ENCODE measurements at regions not wholly inside any gene's neighbourhood (a gene's known extent, or its start where the extent isn't known, plus 50 kb on each side); places are given as distances from the start of the nearest gene placed in this dataset.

DNA sequence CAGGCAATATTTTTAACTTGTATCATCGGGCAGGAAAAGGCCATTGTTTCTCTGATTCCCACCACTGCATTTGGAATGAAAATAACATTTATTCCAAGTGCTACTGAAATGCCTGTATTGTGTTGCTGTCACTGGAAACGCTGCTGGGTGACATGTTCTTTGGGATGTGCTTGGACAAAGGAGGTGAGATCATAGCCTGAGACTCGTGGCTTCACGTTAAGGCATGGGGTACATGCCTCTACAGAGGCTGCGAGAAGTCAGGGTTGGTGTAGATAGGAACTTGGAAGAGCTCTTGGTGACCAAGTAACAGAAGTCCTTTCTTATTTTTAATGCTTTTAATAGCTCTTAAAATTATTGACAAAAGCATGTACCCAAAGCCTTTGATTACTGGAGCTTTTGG, 58.8 kb upstream of the MAF start:
- no peaks in the 10 kb centered on the region for H3K4me1 ChIP-seq (replicated peaks; ENCODE audit: insufficient read depth)
- H3F3A ChIP-seq (ENCODE audit: insufficient read depth, low read depth) = no peaks in the 10 kb centered on the region
- intact Hi-C loops (cut with micrococcal nuclease; ENCODE audit: unreplicated experiment) = no loop called here
- no peaks in the 10 kb centered on the region for H3K36me3 ChIP-seq (ENCODE audit: low read depth)
- H3K27ac ChIP-seq = no peak overlapping the region
- POLR2A ChIA-PET (ENCODE audit: unreplicated experiment) = no interaction called here
- no peaks in the 10 kb centered on the region for H3K9me2 ChIP-seq (ENCODE audit: insufficient read depth)
- DNase-seq = no peak
- no peak overlapping the region for H3K4me2 ChIP-seq
- no peaks in the 10 kb centered on the region for H3K9me3 ChIP-seq (ENCODE audit: insufficient read depth, low read depth)
- no peak for TF ChIP-seq EZH2 (IDR thresholded peaks at IDR 0.05; ENCODE audit: low read depth)
- TF ChIP-seq, protein P1, sequence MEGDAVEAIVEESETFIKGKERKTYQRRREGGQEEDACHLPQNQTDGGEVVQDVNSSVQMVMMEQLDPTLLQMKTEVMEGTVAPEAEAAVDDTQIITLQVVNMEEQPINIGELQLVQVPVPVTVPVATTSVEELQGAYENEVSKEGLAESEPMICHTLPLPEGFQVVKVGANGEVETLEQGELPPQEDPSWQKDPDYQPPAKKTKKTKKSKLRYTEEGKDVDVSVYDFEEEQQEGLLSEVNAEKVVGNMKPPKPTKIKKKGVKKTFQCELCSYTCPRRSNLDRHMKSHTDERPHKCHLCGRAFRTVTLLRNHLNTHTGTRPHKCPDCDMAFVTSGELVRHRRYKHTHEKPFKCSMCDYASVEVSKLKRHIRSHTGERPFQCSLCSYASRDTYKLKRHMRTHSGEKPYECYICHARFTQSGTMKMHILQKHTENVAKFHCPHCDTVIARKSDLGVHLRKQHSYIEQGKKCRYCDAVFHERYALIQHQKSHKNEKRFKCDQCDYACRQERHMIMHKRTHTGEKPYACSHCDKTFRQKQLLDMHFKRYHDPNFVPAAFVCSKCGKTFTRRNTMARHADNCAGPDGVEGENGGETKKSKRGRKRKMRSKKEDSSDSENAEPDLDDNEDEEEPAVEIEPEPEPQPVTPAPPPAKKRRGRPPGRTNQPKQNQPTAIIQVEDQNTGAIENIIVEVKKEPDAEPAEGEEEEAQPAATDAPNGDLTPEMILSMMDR (conservative IDR thresholded peaks at IDR 0.05) = no peak
- H4K20me1 ChIP-seq (ENCODE audit: insufficient read depth) = no peaks in the 10 kb centered on the region
- no TSS peak for BruUV-seq (replicated peaks)
- H3K27me3 ChIP-seq (ENCODE audit: insufficient read depth, low read depth) = 0 out of 2 replicates have a peak, but pooled peaks cover 6% of the 10 kb centered on the region
- H3K4me3 ChIP-seq = no peak overlapping the region
- H2AFZ ChIP-seq = no peak overlapping the region
- no peaks in the 10 kb centered on the region for H3K79me2 ChIP-seq (ENCODE audit: low read depth)
- CTCF ChIA-PET = no interaction called here

DNA sequence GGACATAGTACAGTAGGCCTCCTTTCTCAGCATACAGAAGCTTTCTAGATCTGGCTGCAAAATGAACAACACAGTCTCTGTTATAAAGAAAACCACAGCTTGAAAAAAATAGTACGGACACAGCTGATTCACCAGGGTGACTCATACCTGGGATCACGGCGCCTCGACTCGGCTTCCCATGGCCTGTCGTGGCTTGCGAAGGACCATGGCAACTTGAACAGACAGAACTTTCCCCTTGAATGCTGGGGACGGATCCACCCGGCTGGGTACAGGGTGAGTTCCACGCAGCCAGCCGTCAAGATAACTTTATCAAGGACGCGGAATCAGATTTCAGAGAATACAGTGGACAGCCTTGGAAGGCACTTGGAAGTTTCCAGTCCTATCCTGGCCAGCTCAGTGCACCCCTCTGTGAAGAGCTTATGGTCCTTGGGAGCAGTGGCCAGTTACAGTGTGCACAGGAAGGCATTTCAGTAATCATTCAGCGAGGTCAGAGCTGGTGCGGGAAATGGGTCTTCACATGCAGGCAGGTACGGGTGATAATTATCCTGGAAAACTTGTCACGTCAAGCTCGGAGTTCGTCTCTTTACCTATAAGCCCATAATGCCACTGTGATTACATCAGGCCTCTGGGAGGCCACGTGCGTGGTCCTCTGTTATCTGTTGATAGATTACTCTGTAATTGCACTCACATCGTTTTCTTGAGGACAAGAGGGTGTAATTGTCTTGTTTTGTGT, 57.9 kb upstream of the MAF start:
- H3K36me3 ChIP-seq (ENCODE audit: low read depth) = no peaks in the 10 kb centered on the region
- H3K79me2 ChIP-seq (ENCODE audit: low read depth) = no peaks in the 10 kb centered on the region
- TF ChIP-seq, protein P1 (conservative IDR thresholded peaks at IDR 0.05) = no peak
- TF ChIP-seq EZH2 (IDR thresholded peaks at IDR 0.05; ENCODE audit: low read depth) = no peak
- no peaks in the 10 kb centered on the region for H3K9me3 ChIP-seq (ENCODE audit: insufficient read depth, low read depth)
- peak in 1 of 2 experiments; percentile 6 for DNase-seq
- ChIA-PET CTCF (no interaction called here), POLR2A (ENCODE audit: unreplicated experiment) (no interaction called here)
- no peaks in the 10 kb centered on the region for H3F3A ChIP-seq (ENCODE audit: insufficient read depth, low read depth)
- H3K4me1 ChIP-seq (replicated peaks; ENCODE audit: insufficient read depth) = no peaks in the 10 kb centered on the region
- no peak overlapping the region for H3K27ac ChIP-seq
- H2AFZ ChIP-seq = no peak overlapping the region
- no peaks in the 10 kb centered on the region for H3K9me2 ChIP-seq (ENCODE audit: insufficient read depth)
- no peak overlapping the region for H3K4me3 ChIP-seq
- intact Hi-C loops (cut with micrococcal nuclease; ENCODE audit: unreplicated experiment) = no loop called here
- 0 out of 2 replicates have a peak, but pooled peaks cover 6% of the 10 kb centered on the region for H3K27me3 ChIP-seq (ENCODE audit: insufficient read depth, low read depth)
- BruUV-seq (replicated peaks) = no TSS peak
- H4K20me1 ChIP-seq (ENCODE audit: insufficient read depth) = no peaks in the 10 kb centered on the region
- no peak overlapping the region for H3K4me2 ChIP-seq

DNA sequence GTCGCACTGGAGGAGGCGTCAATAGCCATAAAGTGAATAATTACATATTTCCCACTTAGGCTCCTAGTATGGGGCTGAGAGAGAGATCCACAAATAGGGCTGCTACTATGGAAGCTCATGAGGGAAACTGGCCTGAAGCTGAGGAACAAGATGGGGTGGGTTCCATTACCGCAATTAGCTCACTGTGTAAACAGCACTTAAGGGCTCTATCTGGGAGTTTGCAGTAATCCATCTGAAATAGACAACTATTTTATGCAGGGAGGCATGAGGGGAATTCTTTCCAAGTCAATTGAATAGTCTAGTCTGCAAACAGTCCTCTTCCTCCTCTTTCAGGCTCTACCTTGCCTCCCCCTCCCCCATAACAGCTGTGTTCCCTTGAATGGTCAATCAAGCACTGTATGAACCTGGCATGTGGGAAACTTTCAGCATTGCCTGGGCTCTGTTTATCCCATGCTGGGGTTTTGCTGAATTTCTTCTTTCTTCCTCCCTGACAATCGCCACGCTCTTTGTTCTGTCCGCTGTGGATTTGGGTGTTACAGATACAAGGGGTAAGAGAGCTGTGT, 56.1 kb upstream of the MAF start:
- no TSS peak for BruUV-seq (replicated peaks)
- no peaks in the 10 kb centered on the region for H3K36me3 ChIP-seq (ENCODE audit: low read depth)
- H3K27ac ChIP-seq = no peak overlapping the region
- H3K9me3 ChIP-seq (ENCODE audit: insufficient read depth, low read depth) = no peaks in the 10 kb centered on the region
- ChIA-PET CTCF (no interaction called here), POLR2A (ENCODE audit: unreplicated experiment) (no interaction called here)
- no peaks in the 10 kb centered on the region for H3K9me2 ChIP-seq (ENCODE audit: insufficient read depth)
- H3K4me1 ChIP-seq (replicated peaks; ENCODE audit: insufficient read depth) = no peaks in the 10 kb centered on the region
- no peaks in the 10 kb centered on the region for H4K20me1 ChIP-seq (ENCODE audit: insufficient read depth)
- no peak for DNase-seq
- H3F3A ChIP-seq (ENCODE audit: insufficient read depth, low read depth) = no peaks in the 10 kb centered on the region
- H3K79me2 ChIP-seq (ENCODE audit: low read depth) = no peaks in the 10 kb centered on the region
- H3K4me3 ChIP-seq = no peak overlapping the region
- intact Hi-C loops (cut with micrococcal nuclease; ENCODE audit: unreplicated experiment) = no loop called here
- H3K27me3 ChIP-seq (ENCODE audit: insufficient read depth, low read depth) = 0 out of 2 replicates have a peak, but pooled peaks cover 6% of the 10 kb centered on the region
- no peak overlapping the region for H2AFZ ChIP-seq
- H3K4me2 ChIP-seq = no peak overlapping the region
- TF ChIP-seq, protein P1 (conservative IDR thresholded peaks at IDR 0.05) = no peak
- no peak for TF ChIP-seq EZH2 (IDR thresholded peaks at IDR 0.05; ENCODE audit: low read depth)

All from PC-9 (cell line).